GM21723 (cell line): ENCODE measurements at regions not wholly inside any gene's neighbourhood (a gene's known extent, or its start where the extent isn't known, plus 50 kb on each side); places are given as distances from the start of the nearest gene placed in this dataset.
"Not testable (repeated sequence)": the region's sequence is repeated elsewhere in the genome, so short reads cannot be mapped to it uniquely, and the experiment has no call there.

ENCODE experiments used
- ATAC-seq: cut with Tn5 transposase; IDR thresholded peaks from one replicate; pipeline ENCODE4 v1.9.1; 2021; ENCODE audit warnings: mild to moderate bottlenecking, moderate library complexity; ENCODE audit not compliant: unreplicated experiment

GRCh38 chr7:69186974-69187373 lies 411.3 kb upstream of the AUTS2 start:
- ATAC-seq: no peak

- ATAC-seq: no peak
Measured at GRCh38 chr7:69187824-69188333, 410.4 kb upstream of the AUTS2 start.

GRCh38 chr7:69189406-69189805 lies 408.9 kb upstream of the AUTS2 start:
- ATAC-seq: no peak

DNA sequence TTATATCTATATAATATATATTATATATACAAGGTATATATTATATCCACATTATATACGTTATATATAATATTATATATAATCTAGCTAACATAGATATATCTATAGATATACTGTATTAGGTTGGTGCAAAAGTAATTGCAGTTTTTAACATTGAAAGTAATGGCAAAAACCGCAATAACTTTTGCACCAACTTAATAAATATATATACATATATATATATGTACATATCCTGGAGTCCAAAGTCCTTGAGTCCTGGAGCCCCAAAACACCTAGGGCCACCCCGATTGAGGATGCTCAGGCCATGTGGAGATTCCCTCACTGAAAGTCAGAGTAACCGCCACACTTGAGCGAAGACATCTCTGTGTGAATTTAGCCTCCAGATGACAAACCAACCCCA lies 408.2 kb upstream of the AUTS2 start:
- no peak for ATAC-seq

GRCh38 chr7:69190763-69191162 lies 407.5 kb upstream of the AUTS2 start:
- ATAC-seq: no peak

- no peak for ATAC-seq
Measured at GRCh38 chr7:69192134-69192533, 406.1 kb upstream of the AUTS2 start.

GRCh38 chr7:69193061-69193460 lies 405.2 kb upstream of the AUTS2 start:
- no peak for ATAC-seq

DNA sequence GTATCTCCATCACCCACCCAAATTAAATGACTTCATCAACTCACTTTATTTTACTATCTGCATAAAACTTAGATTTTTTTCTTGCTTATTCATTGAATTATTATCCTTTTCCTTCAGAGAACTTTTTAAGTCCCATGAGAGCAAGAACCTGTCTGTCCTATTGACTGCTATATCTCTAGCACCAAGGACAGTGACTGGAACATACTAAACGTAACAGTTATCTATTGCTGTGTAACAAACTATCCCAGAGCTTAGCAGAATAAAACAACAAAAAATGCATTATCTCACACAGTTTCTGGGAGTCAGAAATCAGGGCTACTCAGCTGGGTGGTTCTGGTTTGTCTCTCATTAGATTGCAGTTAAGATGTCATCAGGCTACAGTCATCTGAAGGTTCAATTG lies 401.7 kb upstream of the AUTS2 start:
- no peak for ATAC-seq

- no peak for ATAC-seq
Measured at GRCh38 chr7:69198250-69198649, 400.0 kb upstream of the AUTS2 start.

- ATAC-seq: no peak
Measured at GRCh38 chr7:69199041-69199440, 399.2 kb upstream of the AUTS2 start.

GRCh38 chr7:69199661-69200060 lies 398.6 kb upstream of the AUTS2 start:
- ATAC-seq: no peak

DNA sequence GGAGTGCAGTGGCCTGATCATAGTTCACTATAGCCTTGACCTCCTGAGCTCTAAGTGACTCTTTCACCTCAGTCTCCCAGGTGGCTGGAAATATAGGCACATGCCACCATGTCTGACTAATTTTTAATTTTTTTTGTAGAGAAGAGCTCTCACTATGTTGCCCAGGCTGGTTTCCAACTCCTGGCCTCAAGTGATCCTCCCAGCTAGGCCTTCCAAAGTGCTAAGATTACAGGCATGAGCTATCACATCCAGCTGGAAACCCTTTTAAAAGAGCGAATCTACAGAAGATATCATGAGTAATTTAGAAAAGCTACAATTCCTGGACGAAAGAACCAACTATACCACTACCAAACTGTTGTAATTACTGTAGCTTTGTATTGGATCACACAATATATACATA lies 394.4 kb upstream of the AUTS2 start:
- no peak for ATAC-seq

- no peak for ATAC-seq
Measured at GRCh38 chr7:69204943-69205342, 393.3 kb upstream of the AUTS2 start.

- no peak for ATAC-seq
Measured at GRCh38 chr7:69205581-69205980, 392.7 kb upstream of the AUTS2 start.

- no peak for ATAC-seq
Measured at GRCh38 chr7:69208276-69208675, 390.0 kb upstream of the AUTS2 start.

DNA sequence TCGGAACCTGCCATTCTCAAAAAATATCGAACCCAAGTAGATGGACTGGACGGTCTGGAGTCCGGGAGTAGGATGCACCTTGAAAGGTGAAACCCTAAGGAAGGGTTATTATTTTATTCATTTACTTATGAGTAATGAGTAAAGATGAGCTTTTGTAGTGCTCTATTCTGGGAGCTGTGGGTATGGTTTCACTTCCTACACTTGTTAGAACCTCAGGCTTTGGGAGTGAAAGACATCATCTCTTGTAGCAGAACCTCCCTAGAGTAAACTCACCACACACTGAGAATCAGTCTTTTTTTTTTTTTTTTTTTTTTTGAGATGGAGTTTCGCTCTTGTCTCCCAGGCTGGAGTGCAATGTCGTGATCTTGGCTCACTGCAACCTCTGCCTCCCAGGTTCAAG lies 389.4 kb upstream of the AUTS2 start:
- ATAC-seq: peak; percentile 99

DNA sequence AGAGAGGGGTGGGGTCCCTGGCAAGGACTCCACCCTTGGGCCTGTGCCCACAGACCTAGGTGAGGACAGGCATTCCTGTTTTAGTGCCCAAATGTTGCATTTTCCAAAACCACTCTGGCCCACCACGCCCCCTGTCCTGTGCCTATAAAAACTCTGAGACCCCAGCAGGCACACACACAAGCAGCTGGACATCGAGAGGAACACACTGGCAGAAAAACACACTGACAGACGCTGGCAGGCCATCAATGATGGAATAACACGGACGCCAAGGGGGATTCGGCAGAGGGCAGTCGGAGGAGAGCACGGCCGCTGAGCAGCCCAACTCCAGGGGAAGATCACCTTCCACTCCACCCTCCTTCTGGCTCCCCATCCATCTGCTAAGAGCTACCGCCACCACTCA lies 386.9 kb upstream of the AUTS2 start:
- no peak for ATAC-seq

- ATAC-seq: no peak
Measured at GRCh38 chr7:69211739-69212138, 386.5 kb upstream of the AUTS2 start.

DNA sequence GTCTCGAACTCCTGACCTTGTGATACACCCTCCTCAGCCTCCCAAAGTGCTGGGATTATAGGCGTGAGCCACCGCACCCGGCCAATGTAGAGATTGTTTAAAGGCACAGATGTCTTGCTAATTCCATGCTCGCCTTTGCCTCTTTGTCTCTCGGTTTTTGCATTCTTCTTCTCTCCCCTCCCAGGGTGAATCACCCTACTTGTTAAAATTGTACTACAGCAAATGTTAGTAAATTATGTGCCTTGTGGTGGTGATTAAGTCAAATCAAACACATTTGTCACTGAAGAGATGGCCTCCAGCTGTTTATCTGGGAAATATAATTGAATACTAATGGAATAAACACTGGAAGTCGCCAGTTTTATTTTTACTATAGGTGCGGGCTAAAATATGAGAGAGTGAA lies 384.4 kb upstream of the AUTS2 start:
- no peak for ATAC-seq

GRCh38 chr7:69215516-69215915 lies 382.8 kb upstream of the AUTS2 start:
- not testable (repeated sequence) for ATAC-seq

- ATAC-seq: no peak
Measured at GRCh38 chr7:69217516-69218350, 380.5 kb upstream of the AUTS2 start.

DNA sequence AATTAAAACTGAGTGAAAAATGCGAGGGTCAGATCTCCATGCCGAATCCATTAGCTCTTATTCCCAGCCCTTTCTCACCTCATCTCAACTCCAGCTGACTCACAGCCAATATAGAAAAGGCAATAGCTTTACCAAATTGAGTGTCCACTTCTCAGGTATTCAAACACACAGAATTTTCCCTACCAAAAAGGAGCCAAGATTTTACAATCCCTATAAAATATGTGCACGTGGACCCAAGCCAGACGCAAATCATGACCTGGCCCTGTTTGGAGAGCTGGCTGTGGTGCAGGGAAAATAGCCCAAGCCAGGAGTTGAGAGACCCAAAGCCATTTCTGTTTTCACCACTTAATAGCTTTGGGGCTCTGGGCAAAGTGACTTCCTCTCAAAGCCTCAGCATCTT lies 379.7 kb upstream of the AUTS2 start:
- ATAC-seq: no peak

DNA sequence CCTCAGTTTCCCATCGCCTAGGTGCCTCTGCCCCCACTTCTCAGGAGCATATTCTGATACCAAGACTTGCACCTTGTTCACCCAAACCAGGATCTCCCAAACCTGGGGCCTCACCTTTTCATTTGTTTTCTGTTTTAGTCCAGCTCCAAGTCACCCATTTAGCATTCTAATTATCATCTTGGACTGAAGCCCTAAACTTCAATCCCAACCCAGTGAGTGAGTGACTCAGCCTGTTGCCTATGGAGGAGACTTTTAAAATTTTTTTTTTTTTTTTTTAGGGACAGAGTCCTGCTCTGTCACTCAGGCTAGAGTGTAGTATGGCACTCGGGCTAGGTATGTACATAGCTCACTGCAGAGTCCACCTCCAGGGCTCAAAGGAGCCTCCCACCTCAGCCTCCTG lies 378.9 kb upstream of the AUTS2 start:
- ATAC-seq: no peak
